GM11168 (cell line): ENCODE measurements at regions not wholly inside any gene's neighbourhood (a gene's known extent, or its start where the extent isn't known, plus 50 kb on each side); places are given as distances from the start of the nearest gene placed in this dataset.

Experiments used
- in situ Hi-C: fragments of 300-500 bp; cut with MboI; formaldehyde crosslinking; loops from one replicate; pipeline ENCODE4 v1.12.0; 2022; ENCODE audit warnings: low sequenced_read_pairs; ENCODE audit not compliant: unreplicated experiment

DNA sequence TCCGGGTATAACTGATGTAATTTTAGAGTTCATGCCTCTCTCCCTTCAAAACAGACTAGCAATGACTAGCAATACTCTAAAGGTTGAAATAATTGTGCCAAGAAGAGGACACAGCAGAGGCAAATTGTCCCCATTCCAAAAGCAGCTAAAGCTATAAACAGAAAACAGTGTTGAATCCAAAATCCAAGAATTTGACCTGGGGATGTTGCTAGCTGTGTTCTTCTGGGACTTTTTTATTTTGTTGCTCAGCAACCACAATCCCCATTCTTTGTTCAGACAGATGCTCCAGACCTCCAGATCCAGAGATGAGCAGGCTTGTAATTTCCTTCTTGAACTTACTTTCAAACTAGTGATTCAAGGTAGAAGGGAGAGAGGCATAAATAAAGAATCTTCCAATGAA lies 191.5 kb downstream of the FOXB1 start:
- in situ Hi-C loops: loop anchor here (25.0 kb wide), 1 partner anchor 458 kb away; no protein-coding TSS in a partner anchor

GRCh38 chr15:60204131-60204885 lies 193.5 kb downstream of the ANXA2 start:
- in situ Hi-C loops: no loop called here

GRCh38 chr15:60208709-60209108 lies 189.1 kb downstream of the ANXA2 start:
- in situ Hi-C loops: no loop called here

DNA sequence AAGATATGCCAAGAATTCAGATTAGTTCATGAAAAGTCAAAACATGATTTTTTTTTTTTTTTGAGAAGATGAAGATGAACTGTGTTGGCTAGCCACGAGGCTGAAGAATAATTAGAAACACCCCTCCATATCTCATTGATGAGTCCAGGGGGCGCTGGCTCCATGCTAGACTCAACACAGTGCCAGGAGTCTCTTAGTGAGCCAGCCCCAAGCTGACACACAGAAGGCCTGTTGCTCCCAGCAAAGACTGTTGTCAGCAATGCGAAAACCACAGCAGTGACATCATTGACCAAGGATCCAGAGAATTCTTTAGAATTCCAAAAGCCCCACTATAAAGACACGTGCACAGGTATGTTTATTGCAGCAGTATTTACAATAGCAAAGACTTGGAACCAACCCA lies 185.2 kb downstream of the ANXA2 start:
- in situ Hi-C loops: no loop called here

GRCh38 chr15:60213377-60214000 lies 184.3 kb downstream of the ANXA2 start:
- in situ Hi-C loops: no loop called here

- in situ Hi-C loops: no loop called here
These were observed 183.6 kb downstream of the ANXA2 start for GRCh38 chr15:60214201-60214600.

GRCh38 chr15:60215225-60215963 lies 182.4 kb downstream of the ANXA2 start:
- in situ Hi-C loops: no loop called here

DNA sequence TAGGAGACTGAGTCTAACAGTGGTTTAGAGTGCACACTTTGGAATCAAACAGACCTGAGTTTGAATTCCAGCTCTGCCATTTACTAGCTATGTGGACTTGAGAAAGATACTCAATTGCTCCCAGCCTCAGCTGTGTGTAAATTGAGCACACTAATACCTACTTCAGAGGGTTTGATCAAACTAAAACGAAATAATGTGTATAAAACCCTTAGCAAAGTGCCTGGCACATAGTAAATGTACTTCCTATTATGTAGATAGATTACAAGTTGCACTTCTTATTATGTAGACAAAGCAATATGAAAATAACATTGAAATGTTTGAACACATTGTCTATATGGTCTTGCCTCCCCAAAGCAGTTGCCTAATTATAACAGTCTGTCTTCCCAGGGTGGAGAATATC lies 180.6 kb downstream of the ANXA2 start:
- in situ Hi-C loops: no loop called here

DNA sequence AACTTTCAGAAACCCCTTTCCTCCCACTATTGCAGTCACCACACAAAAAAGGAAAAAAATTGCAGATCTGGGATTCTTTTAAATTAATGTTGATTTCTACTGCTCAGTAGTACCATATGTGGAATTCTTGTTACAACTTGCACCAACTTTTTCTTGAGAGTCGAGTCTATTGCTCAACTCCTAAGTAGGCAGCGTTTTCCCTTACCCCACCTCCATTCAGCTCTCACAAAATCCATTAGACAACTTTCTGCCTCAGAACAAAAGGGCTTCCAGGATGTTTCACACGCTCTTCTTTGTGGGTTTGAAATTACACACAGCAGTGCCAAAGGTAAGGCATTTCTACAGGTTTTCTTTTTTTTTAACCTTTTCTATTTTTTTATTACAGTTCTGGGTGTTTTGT lies 179.5 kb downstream of the ANXA2 start:
- in situ Hi-C loops: no loop called here

DNA sequence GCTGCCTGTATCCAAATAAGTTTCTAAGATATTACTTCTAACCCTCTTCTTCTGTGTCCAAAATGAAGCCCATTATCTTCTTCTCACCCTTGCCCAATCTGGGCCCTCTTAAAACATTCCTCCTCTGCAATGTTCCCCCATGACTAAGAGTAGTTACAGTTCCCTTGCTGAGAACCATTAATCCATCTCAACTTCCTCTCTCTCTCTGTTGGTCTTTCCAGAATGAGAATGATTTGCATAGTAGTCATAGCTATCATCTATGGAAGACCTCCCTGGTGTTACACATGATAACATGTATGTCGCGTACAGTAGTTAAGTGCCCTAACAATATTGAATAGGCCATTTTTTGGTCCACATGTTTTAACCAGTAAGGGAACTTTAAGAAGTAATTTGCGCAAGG lies 177.9 kb downstream of the ANXA2 start:
- in situ Hi-C loops: no loop called here

DNA sequence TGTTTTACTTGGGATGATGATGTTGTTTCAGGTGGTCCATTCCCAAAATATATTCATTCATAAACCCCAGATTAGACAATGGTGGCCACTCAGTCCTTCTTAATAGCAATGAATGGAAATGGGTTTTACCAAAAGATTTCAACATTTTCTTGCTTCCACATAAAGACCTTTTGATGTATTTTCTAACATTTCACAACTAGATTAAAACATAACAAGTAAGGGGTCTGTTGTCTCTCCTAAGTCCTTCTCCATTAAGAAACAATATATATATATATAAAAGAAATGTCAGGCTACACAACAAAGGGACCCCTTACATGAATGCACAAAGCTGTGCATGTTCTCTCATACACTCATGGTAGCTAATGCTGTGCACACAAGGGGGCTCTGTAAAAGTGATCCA lies 176.4 kb downstream of the ANXA2 start:
- in situ Hi-C loops: no loop called here

- in situ Hi-C loops: no loop called here
These were observed 175.4 kb downstream of the ANXA2 start for GRCh38 chr15:60222404-60222803.

DNA sequence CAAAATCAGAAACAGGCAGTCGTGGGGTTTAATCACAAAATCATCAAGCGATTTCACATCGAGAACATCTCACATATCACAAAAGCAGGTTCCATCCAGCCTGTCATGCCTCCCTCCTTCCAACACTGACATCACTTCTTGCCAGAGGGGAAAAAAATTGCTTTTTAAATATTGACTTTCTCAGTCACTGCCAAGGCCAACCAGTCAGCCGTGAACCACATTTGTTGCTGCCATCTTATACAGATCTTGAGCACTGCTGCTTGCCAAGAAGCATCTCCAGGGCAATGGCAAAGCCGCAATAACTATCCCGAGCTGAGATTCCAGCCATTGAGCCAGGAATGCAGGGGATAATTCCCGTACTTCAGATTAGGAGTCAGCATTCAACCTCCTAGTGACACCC lies 174.6 kb downstream of the ANXA2 start:
- in situ Hi-C loops: no loop called here

DNA sequence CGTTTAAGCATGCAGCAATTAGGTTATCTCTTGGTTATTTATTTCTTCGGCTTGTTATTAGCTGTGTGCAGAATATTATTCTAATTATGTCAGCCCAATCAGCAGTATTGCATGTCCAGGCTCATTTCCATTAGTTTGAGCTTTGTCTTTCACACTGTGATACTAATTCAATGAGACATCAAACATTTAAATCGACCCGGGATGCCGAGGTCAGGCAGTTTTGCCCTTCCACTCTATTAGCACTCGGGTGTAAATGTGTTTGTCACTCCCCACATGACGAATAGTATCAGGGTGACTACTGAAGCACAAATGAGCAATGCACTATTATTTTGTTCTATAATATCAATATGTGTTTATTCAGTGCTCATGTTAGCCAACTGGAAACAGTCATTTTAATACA lies 170.9 kb downstream of the ANXA2 start:
- in situ Hi-C loops: no loop called here

DNA sequence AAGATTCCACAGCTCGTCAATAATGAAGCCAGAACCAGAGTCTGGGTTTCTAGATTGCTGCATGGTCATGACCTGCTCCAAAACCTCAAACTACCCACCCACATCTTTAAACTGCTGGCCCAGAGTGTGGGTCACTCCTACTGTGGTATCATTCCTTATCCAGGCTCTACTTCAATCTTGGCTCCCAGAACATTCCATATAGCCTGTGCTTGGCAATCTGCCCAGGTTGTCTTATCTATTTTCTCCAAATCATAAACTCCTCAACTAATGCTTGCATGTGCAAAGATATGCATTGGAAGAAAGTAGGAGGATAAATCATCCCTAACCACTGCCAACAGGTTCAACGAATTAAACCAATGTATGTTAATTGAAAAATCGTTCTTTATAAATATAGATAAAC lies 169.7 kb downstream of the ANXA2 start:
- in situ Hi-C loops: no loop called here

DNA sequence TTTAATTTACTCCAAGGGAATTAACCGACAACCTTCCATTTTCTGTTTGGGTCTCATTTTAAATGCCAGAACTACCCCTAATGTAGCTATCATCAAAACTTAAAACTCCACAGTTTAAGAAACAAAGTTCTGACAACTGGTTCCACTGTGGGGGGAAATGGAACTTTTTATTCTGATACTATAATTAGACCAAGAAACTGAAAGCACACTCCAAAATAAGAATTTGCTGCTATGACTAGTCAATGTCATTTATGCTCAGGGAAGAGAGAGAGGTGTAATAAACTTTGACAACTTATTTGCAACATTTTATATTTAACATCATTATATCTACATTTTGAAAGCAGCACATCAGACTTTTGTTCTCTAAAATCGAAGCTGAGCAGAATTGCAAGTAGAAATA lies 169.2 kb downstream of the ANXA2 start:
- in situ Hi-C loops: no loop called here

GRCh38 chr15:60235951-60236710 lies 161.7 kb downstream of the ANXA2 start:
- in situ Hi-C loops: no loop called here

- in situ Hi-C loops: no loop called here
These were observed 160.3 kb downstream of the ANXA2 start for GRCh38 chr15:60237446-60237845.

- in situ Hi-C loops: no loop called here
These were observed 154.0 kb downstream of the ANXA2 start for GRCh38 chr15:60243769-60244168.

- in situ Hi-C loops: no loop called here
These were observed 153.0 kb downstream of the ANXA2 start for GRCh38 chr15:60244813-60245212.

DNA sequence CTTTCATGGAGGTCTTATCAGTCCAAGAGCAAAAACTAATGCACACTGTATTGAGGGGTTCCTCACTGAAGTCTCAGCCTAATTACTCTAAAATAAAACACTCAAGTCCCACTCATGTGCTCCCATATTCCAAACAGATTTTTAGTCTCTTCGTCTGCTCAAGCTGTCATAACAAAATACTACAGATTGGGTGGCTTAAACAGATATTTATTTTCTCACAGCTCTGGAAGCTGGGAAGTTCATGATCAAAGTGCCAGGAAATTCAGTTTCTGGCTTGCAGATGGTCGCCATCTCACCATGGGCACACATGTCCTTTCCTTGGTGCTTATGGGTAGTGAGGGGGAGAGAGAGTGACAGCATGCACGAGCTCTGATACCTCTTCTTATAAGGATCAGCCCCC lies 147.5 kb downstream of the ANXA2 start:
- in situ Hi-C loops: no loop called here
